Glutamatergic neuron (in vitro differentiated cells): ENCODE measurements at regions not wholly inside any gene's neighbourhood (a gene's known extent, or its start where the extent isn't known, plus 50 kb on each side); places are given as distances from the start of the nearest gene placed in this dataset.

Experiments
- DNase-seq: peaks from one replicate; pipeline ENCODE4 v3.0.0; 2022
- H3K27ac Mint-ChIP-seq: one replicate; pipeline ENCODE4 v1.8.0; 2020; ENCODE audit warnings: mild to moderate bottlenecking, mixed read lengths, inconsistent platforms; ENCODE audit not compliant: unreplicated experiment
- H3K27me3 Mint-ChIP-seq: one replicate; pipeline ENCODE4 v1.8.0; 2020; ENCODE audit warnings: mild to moderate bottlenecking, moderate library complexity, mixed read lengths, inconsistent platforms; ENCODE audit not compliant: unreplicated experiment
- H3K36me3 Mint-ChIP-seq: one replicate; pipeline ENCODE4 v1.8.0; 2020; ENCODE audit warnings: mild to moderate bottlenecking, mixed read lengths, inconsistent platforms; ENCODE audit not compliant: unreplicated experiment
- H3K4me1 Mint-ChIP-seq: one replicate; pipeline ENCODE4 v1.8.0; 2020; ENCODE audit warnings: mild to moderate bottlenecking, low read depth, mixed read lengths, inconsistent platforms; ENCODE audit not compliant: unreplicated experiment
- H3K4me3 Mint-ChIP-seq: one replicate; pipeline ENCODE4 v1.8.0; 2020; ENCODE audit warnings: mild to moderate bottlenecking, mixed read lengths, inconsistent platforms; ENCODE audit not compliant: unreplicated experiment
- H3K9me3 Mint-ChIP-seq: one replicate; pipeline ENCODE4 v1.8.0; 2020; ENCODE audit warnings: mild to moderate bottlenecking, moderate library complexity, mixed read lengths, inconsistent platforms; ENCODE audit not compliant: unreplicated experiment
- CTCF ChIP-seq: fragments of 200-600 bp; sonication (generic); IDR thresholded peaks from one replicate; pipeline ENCODE4 v1.5.0; 2021; ENCODE audit not compliant: partially characterized antibody, unreplicated experiment

- Mint-ChIP-seq H3K27ac (no peak overlapping the region), H3K4me3 (no peak overlapping the region), H3K36me3 (no peaks in the 10 kb centered on the region), H3K4me1 (no peaks in the 10 kb centered on the region), H3K27me3 (peaks cover 2% of the 10 kb centered on the region), H3K9me3 (no peaks in the 10 kb centered on the region)
- DNase-seq = no peak
- no peak for TF ChIP-seq CTCF
Observed at GRCh38 chr6:11284996-11285395, 52.5 kb upstream of the NEDD9 start.

- no peaks in the 10 kb centered on the region for H3K9me3 Mint-ChIP-seq
- no peak overlapping the region for H3K4me3 Mint-ChIP-seq
- H3K27me3 Mint-ChIP-seq = peaks cover 2% of the 10 kb centered on the region
- no peak for DNase-seq
- TF ChIP-seq CTCF = no peak
- no peak overlapping the region for H3K27ac Mint-ChIP-seq
- no peaks in the 10 kb centered on the region for H3K4me1 Mint-ChIP-seq
- no peaks in the 10 kb centered on the region for H3K36me3 Mint-ChIP-seq
Observed at GRCh38 chr6:11283629-11284028, 51.2 kb upstream of the NEDD9 start.

- no peak for DNase-seq
- Mint-ChIP-seq H3K27ac (no peak overlapping the region), H3K4me1 (no peaks in the 10 kb centered on the region), H3K36me3 (no peaks in the 10 kb centered on the region), H3K9me3 (no peaks in the 10 kb centered on the region), H3K4me3 (no peak overlapping the region), H3K27me3 (peaks cover 2% of the 10 kb centered on the region)
- no peak for TF ChIP-seq CTCF
Observed at GRCh38 chr6:11282875-11283274, 50.4 kb upstream of the NEDD9 start.
